Left kidney (tissue), 1 donor: ENCODE measurements at regions not wholly inside any gene's neighbourhood (a gene's known extent, or its start where the extent isn't known, plus 50 kb on each side); places are given as distances from the start of the nearest gene placed in this dataset.
A peak's percentile ranks its signal among the peaks of the same experiment; 100 is the strongest.

Experiments
- DNase-seq: peaks from one replicate; pipeline ENCODE4 v3.0.0-alpha.2; 2013

DNA sequence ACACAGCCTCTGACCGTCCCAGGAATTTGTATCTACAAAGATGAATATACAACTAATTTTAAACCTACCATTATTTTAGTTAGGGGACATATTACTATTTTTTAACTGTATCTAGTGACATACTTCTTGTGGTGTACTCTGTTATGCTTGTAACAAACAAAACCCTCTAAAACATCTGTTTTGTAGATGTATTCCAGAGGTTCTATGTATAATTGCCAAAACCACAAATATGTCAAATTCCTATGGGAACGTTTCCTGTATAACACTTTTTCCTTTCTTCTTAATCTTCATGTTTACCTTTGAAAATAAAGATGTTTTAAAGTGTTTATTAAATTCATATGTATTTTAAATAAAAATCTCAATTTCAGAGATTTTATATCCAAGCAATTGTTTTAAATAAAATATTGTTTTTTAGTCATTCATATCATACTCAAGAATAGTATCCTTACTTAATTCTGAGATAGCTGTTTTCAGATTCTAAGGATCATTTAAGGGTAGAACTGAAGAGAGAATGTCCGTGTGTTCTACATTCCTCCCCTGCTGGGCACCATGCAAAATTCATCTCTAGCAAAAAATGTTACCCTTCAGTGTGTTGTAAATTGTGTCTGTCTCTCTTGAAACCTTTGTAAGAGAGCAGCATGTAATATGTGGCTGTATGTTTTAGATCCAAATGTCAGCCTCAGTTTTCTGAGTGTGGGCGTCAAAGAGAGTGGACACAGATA, 1327.7 kb downstream of the EFNB2 start:
- no peak for DNase-seq

DNA sequence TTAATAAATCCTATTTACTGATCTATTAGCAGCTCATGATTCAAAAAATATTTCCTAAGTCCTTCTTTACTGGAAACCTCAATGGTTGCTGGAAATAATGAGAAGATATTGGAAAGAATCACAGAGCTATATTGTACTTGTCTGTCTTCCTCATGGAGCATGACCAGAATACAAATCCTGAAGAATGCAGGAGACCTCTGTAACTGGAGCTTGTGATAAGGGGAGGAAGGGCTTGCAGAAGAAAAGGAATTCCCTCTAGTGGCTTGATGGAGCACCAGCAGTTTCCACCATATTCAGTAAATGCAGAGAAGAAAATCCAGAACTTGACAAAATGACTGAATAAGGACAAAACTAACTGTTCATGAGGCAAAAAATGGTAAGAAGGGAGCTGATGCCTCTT, 1333.1 kb downstream of the EFNB2 start:
- DNase-seq: peak; percentile 22

DNA sequence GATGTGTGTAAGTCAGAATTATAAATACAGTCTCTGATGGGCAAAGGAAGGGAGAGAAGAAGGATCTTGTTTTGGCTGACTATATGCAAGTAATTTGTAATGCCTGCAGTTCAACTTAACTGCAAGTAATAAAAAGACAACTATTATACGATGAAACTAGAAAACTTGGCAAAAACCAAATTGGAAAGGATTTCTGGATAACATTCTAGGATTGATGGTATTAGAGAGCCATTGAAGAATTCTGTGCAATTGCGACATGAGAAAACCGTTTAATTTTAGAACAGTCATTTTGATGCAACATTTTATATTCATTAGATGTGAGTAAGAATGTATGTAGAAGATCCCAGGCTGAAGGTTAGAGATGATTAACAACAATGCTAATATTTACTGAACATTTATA, 1334.1 kb downstream of the EFNB2 start:
- DNase-seq: no peak

DNA sequence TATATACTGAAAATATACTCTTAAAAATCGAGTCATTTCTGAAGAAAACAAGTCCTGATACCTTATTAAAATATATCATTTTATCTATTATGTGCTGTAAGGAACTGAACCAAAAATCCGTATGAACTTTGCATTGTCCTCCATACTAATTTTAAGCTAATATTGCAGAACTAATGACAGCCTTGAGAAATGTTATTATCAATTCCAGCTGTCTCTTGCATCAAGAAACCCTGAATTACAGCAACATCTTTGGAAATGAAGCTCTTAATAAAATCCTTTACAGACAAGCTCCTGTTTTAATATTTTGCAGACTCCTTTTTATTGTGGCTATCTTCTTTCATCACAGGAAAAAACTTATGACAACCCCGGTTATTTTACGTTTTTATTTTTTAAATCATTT, 1335.3 kb downstream of the EFNB2 start:
- DNase-seq: no peak

DNA sequence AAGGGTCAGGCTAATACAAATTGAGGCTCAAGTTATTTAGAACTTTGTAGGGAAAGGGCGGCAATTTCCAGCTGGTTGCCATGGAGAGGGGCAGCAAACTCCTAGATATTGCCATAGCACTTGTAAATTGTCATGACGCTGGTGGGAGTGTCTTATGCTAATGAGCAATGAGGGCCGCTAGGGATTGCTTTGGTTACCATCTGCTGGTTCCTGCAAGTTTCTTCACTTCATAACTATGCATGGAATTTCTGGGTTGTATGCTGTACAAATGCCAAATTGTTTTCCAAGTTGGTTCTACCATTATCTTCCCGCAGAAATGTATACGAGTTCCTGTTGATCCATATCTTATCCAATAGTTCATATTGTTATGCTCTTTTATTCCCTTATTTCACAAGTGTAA, 1339.4 kb downstream of the EFNB2 start:
- DNase-seq: no peak

DNA sequence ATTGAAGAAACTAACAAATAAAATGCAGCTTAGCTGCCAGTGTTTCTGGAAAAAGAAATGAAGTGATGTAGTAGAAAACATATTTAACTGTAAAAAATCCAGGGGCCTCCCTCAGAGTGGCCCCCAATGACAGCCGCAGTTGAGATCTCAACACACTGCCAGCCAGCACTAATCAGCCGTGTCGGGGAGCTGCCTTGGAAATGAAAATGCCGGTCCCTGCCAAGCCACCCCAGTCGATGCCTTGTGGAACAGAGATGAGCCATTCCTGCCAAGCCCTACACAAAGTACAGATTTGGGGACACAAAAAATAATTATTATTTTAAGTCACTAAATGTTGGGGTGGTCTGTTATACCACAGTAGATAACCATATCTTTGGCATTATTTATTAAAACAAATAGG, 1342.4 kb downstream of the EFNB2 start:
- DNase-seq: no peak

DNA sequence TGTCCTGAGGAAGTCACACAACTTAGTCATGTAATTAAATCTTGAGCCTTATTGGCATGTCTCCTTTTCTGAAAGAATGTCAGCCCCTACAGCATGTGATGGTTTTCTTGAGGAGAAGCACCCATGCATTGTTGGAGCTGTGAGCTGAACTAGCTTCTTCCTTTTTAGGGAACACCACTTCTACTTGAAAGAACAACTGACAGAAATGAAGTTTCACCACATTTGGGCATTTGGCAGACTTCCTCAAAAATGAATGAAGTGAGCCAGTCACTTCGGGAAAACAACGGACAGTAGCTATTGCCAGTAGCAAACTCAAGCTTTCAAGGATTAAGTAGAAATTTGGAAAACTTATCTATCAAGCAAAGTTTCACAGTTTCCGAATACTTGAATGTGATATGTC, 1351.3 kb downstream of the EFNB2 start:
- no peak for DNase-seq

DNA sequence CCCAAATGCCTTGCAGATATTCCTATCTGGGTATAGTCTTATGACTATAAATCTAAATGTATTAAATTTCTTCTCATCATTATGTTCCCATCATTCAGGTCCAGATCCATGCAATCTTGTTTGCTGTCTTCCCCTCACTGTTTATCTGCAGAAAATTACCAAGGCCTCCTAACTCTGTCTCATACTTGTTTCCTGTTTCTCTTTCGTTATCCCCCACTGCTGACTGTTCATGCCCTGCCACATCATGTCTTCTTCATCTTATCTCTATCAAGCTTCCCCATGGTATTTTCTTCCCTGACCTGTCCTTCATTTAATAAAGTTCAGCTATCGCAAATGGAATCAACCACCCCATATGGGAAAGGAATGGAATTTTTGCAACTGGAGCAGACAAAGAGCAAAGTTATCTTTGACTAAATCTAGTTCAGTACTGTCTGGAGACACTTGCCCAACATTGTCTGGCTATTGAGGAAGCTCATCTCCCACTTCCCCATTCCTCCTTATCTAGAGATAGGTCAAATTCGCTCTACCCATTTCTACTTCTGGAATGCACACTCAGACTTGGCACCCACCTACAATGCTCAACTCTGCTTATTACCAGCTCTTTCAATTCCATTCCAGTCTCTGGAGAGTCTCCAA, 1358.1 kb downstream of the EFNB2 start:
- no peak for DNase-seq

DNA sequence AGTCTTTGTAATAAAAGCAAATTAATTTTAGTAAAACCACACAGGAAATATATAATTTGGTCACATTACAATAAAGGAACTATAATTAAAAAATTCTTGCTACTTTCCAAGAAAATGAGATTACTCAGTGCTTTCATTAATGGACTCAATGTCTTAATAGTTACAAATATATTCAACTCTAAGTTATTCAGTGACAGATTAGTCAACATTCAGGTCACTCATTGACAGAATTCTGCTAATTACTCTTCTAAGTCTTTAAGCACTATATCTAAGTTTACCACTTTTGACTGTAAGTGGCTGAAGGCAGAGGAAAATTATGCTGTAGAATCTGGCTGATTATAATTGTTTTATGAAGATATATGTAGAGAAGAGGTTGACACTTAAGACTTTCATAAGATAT, 1365.0 kb downstream of the EFNB2 start:
- DNase-seq: no peak

DNA sequence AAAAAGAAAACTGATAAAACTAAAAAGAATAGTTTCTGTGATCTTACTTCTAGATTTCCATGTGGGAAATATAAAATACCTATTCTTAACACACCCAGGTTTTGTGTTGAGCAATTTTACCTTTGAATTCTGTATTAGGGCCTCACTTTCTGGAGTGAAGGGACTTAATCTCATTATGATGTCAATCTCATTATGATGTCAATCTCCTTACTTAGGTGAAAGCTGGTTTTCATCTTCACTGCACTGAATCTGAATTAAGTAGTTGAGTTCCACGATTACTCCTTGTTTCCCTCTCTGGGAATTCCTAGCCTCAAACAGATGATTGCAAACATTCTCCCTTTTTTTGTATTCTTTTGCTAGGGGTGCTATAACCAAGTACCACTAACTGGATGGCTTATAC, 1367.2 kb downstream of the EFNB2 start:
- DNase-seq: no peak

DNA sequence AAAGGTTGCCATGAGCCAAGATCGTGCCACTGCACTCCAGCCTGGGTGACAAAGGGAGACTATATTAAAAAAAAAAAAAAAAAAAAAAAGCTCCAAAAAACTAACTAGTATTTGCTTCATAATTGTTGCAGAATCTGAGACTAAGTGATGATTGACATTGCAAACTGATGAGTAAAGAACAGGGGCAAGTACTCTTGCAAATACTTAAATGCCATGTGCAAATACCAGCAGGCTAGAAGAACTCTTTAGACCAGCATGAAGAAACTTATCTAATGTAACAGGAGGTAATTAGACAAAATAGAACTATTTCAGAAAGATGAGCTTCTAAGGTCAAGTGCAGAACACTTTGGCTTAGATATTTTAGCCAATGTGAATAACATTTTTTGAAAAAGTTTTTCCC, 1368.1 kb downstream of the EFNB2 start:
- no peak for DNase-seq

DNA sequence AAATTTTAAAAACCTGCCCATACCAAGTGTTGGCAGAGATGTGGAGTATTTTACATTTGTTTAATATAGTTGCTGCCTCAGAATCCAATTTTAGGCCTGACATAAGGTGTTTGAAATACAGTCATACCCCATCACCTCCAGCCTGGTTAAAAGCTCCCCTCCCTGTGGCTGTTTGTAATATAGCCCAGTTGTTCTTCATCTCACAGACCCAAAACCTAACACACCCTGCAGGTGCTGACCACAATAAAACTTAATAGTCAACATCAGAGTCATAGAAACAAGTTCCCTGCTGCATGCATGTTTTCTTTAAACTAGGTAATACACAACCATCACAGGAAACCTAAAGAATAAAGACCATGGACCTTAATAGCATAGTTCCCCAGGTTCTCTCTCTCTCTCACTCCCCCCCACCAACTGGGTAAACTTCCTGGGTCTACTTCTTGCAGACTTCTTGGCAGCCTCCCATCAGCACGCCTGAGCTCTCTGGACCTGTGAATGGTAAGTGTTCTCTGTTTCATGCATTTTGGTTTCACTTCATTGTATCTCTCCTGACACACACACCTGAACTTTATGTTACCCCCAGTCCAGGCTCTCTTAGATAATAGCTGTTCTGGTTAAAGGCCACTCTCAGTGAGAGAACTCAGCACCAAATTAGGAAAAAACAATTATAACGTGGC, 1369.9 kb downstream of the EFNB2 start:
- DNase-seq: no peak

DNA sequence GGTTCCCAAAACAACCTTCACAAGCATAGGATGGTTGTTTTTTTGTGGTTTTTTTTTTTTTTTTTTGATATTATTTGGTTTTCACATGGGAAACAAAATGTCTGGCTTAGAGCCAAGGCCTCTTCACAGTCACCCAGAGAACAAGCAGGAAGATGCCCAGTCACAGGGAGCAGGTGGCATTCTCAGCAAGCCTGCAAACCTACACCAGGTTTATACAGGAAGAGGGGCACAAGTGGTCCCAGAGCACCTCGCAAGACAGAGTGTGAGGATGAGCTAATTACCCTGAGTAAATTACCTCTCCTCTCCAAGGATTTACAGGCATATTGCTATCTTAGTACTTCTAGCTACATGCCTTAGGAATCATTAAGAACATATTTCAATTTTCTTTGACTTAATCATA, 1375.6 kb downstream of the EFNB2 start:
- no peak for DNase-seq

DNA sequence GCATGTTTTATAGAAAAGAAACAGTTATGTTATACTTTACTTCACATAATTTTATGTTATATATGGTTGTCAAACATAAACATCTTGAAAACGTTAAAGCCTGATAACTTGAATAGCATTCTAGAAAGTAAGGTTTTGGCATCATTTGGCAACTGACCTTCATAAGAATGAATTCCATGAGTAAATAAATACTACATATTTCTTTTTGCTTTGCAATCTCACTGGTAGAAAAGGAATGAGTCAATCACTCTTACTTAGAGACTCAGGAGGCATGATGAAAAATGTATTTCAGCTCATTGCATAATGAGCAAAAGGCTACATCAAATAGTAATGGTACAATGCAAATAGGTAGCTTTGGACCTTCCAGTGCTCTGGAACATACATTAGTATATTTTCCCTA, 1381.9 kb downstream of the EFNB2 start:
- DNase-seq: no peak

DNA sequence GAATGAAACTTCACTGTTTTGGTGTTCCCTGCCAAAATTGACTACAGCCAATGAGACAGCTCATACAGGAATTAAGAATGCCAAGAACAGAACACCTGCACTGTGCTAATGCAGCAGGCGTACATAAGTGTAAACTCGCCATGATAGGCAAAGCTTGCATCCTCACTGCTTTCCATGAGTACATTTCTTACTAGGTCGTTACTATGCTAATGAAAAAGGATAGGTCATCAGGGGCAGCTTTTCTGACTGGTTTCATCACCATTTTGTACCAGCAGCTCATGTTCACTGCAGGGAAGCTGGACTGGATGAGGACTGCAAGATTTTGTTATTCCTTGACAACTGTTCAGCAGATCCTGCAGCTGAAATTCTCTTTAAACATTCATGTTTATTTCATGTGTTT, 1383.8 kb downstream of the EFNB2 start:
- DNase-seq: no peak

DNA sequence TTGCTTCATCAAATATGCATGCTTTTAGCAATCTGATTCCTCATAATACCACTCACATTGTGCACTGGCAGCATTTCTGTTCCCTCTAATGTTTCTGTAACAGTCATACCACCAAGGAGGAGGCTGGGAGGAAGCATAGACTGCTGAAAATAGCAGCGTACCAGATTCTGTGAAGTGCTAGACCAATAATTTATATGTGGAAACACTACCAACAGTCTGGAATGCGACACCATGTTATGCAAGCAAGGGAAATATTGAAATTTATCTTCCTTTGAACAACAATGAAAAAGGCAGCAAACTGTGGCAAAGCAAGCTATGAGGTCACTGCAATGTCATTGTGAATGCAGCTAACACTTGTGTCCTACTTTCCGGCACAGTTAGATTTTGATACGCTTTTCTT, 1388.0 kb downstream of the EFNB2 start:
- no peak for DNase-seq

DNA sequence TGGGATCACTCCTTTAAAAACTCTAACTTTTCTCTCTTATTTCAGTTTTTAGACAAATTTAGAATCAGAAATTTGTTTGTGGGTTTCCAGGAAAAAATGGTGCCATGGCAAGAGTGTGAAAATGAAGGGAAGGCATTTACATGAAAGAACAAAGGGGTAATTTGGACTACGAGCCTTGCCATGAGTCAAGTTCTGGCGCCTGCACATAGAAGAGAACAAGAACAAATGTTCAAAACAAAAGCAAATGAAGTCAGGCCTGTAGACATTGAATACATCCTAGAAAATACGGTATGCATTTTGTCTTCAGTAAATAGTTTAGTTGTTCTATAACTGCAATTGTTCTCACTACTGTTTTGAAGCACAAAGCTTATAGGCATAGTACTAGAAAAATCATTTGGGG, 1390.5 kb downstream of the EFNB2 start:
- DNase-seq: no peak

DNA sequence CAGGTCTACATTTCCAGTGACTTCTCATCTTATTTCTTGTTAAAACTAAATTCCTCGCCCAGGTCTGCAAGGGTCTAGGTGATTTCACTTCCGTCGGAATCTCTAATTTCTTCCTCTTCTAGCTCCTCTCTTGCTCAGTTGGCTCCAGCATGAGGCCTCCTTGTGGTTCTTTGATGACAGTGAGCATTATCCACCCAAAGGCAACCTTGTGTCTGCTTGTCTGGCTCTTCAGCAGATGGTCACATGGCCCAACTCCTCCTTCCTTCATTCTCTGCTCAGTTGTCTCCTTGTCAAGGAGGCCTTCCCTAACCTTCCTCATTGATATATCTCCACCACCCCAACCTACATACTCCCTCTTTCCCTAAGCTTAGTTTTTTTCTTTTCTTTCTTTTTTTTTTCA, 1391.4 kb downstream of the EFNB2 start:
- no peak for DNase-seq

DNA sequence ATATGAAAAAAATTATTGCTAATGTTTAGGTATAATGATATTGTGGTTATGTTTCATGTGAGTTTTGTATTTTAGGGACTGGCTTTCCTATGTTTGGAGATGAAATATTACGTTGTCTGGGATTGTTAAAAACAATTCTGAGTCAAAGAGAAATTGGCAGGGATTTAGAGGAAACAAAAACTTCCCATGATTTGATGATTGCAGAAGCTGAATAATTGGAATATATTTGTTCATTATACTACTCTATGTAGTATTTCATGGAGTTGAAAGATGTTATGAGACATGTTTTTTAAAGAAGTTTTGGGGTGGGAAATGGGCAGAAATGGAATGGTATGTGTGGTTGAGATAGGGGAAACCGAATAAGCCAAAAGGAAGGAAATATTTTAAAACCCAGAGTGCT, 1392.9 kb downstream of the EFNB2 start:
- DNase-seq: no peak

DNA sequence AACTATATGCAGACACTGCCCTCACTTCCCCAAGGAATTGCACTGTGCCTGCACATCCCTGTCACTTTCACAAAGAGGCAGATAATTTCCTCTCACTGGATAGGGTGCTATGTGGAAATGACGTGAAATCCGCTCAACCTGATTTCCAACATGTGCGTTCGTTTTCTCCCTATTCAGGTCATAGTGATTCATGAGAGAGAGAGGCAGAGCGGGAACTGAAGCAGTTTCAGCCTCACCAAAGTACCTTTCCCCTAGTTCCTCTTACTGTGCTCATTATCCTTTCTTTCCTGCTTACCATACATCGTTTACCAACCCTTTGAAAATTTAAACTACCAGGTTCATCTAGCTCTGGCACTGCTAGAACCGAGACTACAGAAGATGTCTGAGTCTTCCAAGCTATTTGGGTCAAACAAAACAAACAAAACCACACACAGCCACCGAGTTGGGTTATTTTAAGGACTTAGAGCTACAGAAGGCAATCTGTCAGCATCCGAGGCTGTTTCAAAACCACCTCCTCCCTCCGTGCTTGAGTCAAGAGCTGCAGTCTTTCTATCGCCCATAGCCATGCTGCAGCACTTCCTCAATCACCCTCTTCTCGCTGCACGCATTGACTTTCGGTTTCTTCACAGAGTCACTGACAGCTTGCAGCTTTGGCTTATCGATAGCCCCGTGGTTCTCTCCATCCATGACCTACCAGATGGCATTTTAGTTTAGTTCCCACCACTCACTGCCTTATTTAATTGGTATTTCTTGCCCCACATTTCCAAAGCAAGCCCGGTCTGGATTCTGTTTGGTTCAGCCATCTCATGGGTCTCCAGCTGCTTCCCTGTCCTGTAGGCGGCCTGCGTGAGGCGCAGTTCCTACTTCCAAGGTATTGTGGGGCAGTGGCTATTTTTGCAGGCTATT, 1395.8 kb downstream of the EFNB2 start:
- no peak for DNase-seq

DNA sequence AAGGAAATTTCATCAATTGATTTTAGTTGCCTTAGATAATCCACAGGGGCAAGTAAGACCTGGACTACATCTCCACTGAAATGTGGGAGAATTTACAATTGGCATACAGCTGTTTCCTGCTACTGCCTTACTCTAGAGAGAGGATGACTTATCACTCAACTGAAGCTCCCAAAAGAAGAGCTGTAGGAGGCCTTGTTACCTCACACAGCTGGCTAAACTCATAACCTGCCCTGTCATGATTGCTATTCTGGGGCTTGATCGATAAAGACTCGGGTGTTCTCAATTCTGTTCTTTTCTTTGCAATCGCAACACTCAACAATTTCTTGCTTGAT, 1396.4 kb downstream of the EFNB2 start:
- DNase-seq: no peak

DNA sequence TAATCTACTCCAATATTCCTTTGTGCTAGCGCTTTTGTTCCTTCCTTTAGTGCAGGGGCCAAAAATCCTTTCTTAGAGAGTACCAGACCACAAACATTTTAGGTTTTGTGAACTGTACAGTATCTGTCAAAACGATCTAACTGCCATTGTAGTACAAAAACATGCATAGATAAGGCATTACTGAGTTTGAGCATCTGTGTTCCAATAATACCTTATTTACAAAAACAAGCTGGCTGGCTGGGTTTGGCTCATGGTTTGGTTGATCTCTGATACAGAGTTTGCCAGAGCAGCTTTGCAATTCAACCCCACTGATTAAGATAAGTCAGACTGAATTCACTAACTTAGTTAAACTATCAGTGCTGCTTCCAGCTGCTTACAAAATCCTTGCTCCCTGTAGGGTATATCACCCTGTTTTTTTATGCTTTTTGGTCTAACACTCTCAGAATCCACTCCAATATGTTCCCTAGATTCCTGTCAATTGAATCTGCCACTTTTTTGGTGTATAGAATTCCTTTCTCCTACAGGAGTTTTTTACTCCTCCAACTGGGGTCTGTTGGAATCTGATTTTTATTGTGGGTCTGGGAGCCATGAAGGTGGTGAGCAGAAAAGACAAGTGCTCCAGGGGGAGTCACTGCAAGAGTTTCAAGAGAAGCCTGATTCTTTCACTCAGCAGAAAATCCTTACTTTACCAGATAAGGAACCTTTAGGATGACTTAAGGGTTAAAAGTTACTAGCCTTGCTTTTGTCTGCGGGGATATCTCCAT, 1399.4 kb downstream of the EFNB2 start:
- no peak for DNase-seq
